CD4-positive, alpha-beta T cell treated with Interferon gamma for 1 hour (primary cell): ENCODE measurements at regions not wholly inside any gene's neighbourhood (a gene's known extent, or its start where the extent isn't known, plus 50 kb on each side); places are given as distances from the start of the nearest gene placed in this dataset.

ENCODE experiments used
- DNase-seq: peaks from one replicate; pipeline ENCODE4 v3.0.0-alpha.2; 2020

DNA sequence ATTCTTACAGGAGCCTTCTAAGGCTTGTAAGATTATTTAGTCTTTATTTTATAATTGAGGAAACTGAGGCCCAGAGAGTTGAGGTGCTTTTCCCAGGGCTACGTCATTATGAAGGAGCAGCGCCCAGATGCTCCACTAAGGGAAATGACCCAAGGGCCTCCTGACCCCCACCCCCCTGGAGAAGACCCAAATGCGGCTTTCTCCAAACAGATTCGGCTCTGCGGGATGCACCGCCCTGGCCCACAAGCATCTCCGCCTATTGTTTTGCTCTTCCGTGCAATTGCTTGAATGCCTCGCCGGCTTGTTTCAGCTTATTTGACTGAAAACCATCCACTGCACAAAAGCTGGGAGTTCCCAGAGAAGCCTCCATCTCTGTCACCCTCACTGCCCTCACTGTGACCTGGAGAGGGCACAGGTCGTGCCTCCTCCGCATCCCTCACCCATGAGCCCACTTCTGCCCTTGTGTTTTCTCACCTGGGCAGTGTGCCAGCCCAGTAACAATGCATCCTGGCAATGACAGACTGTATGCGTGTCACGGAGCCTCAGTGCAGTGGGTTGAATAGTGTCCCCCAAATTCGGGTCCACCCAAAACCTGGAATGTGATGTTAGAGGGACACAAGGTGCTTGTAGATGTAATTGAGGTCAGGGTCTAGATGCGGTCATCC lies 790.2 kb downstream of the TBC1D22A start:
- no peak for DNase-seq

DNA sequence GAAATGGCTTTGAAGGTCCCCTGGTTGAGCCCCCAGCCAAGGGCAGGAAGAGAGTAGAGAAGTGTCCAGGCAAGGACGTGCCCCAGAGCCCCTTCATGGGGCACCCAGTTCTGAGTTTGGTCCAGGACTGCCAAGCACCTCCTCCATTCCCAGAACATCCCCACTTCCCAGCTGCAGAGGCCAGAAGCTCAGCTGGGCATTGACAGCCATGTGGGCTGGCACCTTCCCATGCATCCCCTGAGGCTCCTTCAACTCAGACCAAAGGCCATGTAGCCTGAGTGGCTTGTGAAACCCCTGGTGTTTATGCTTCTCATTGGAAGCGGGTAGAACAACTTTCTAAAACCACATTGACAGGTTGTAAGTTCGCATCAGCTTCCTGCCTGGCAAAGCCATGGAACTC lies 789.6 kb downstream of the TBC1D22A start:
- DNase-seq, result no peak

GRCh38 chr22:47551431-47551775 lies 789.0 kb downstream of the TBC1D22A start:
- DNase-seq, result no peak

GRCh38 chr22:47550524-47551430 lies 788.3 kb downstream of the TBC1D22A start:
- no peak for DNase-seq

GRCh38 chr22:47549741-47550340 lies 787.4 kb downstream of the TBC1D22A start:
- DNase-seq, result no peak

- DNase-seq, result no peak
Observed at GRCh38 chr22:47548953-47549740, 786.7 kb downstream of the TBC1D22A start.

GRCh38 chr22:47547881-47548650 lies 785.6 kb downstream of the TBC1D22A start:
- no peak for DNase-seq

- no peak for DNase-seq
Observed at GRCh38 chr22:47547239-47547661, 784.8 kb downstream of the TBC1D22A start.

DNA sequence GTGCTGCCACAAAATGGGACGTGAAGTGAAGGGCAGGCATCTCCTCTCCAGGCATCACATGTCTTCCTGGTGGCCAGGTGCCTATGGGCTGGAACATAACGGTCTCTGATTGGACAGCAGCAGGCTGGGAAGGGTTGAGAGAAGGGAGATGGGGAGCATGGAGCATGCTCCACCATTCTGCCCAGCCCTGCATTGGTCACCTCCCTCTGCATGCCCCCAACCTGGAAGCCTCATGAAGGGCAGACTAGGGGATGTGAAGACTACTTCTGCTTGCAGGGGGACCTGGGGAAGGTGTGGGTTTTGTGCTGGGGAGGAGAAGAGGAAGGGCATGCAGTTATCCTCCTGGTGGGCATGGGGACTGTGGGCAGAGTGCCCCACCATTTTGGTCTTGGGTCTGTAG lies 782.2 kb downstream of the TBC1D22A start:
- no peak for DNase-seq

DNA sequence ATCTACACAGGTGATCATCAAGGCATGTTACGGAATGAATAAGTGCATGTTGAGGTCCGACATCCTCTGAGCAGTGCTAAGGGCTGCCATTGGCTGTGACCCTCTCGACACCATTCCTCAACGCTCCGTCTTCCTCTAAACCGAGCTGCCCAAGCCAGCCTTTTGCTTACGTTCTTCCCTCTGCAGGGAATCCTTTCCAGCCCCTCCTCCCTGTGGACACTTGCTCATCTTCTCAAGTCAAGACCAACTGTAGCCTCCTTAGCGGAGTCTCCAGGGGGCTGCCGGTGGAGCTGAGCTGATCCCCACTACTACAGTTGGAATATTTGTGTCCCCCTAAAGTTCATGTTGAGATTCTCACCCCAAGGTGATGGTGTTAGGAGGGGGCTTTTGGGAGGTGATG lies 781.0 kb downstream of the TBC1D22A start:
- no peak for DNase-seq

DNA sequence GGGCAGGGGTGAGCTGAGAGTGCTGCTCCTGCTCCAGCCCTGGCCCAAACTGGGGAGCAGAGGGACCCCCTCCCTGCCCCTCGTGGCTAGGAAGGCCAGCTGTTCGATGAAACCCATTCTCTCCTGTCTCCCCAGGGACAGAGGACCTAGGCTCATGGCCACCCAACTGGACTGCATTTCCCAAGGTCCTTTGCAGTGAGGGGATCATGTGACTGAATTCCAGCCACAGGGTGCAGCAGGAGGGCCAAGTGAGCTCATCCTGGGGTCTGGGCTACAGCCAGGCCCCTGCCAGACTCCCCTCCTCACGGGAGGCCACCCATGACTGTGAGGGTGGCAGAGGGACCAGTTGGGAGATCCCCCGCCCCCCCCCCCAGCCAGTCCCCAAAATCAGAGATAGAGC lies 777.6 kb downstream of the TBC1D22A start:
- no peak for DNase-seq

DNA sequence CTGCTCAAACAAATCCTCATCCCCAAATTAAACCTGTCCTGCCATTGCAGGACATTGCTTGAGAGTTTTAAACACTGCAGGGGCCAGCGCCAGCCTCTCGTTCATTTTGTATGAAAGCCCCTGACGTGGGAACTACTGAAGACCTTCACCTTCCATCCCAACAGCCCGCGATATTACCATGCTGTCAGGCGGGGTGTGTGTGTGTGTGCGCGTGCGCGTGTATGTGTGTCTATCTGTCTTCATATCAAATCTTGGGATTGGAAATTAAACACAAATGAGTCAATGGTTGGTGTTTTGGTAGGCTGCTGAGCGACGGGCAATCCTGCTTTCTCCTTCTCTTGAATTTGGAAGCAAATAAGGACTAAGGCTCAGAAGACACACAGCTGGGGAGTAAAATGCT lies 776.9 kb downstream of the TBC1D22A start:
- DNase-seq, result no peak

DNA sequence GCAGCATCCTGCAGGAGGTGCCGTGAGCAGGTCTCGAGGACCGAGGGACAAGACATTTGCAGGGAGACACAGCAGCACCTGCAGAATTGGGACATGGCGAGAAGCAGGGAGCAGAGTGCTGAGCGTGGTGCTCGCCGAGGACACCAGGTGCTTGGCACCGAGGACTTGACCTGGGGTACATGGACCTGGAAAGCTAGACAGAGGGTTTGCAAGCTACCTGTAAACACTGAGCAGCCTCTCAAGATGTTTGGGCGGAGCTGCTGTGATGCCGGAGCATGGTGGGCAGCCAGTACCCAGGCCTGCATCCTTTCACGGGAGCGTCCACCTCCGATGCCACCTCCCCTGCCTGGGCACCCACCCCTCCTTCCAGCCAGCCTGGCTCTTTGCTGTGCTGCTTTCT lies 773.2 kb downstream of the TBC1D22A start:
- DNase-seq, result no peak

GRCh38 chr22:47534804-47535410 lies 772.5 kb downstream of the TBC1D22A start:
- DNase-seq, result no peak

DNA sequence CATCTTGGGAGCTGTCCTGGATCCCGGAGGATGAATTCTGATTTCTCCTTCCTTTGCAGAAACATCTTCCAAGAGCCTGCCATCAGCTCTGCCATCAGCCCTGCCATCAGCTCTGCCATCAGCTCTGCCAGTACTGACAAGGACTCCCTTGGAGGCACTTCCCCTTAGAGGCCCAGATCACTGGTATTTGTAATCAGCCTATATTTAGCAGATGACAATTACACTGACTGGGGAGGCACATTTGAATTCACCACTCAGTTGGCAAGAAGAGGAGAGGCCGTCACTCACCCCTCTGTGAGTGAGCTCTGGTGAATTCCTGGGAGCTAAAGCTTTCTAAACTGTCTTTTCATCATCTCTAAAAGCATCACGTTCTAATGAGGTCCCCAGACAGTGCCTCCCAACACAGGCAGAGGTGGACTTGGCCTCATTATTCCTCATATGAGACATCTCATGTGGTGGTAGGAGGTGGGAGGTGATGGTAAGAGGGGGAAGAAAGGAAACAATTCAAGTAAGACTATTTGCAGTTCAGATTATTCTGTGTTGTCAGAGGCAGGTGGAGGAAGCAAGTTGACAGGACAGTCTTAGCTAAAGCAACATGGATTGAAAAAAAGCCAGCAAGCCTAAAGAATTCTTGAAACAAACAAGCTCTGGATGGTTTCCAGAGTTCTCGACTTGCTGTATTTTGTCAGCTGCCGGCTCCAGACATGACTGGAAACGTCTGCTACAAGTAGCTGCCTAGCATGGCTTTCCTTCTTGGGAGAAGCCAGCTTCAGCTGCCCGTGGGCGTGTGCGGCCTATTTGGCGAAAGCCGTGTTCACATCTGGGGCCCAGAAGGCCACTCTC lies 771.7 kb downstream of the TBC1D22A start:
- DNase-seq, result no peak

DNA sequence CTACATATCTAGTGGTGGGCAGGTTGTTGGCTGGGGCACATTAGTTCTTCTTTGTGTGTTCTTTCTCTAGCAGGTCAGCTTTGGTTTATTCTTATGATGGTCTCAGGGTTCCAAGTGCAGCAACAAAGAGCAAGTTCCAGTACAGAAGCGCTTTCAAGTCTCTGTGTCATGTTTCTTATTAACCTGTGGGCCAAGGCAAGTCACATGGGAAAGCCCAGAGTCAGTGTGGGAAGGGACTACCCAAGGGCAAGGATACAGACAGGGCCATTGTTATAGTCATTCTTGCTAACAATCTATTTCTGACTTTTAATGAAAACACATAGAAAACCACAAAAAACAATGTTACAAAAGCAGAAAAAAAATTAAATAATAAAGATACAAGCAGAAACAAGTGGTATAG lies 754.6 kb downstream of the TBC1D22A start:
- DNase-seq, result no peak

GRCh38 chr22:47515384-47516125 lies 753.1 kb downstream of the TBC1D22A start:
- DNase-seq, result no peak

DNA sequence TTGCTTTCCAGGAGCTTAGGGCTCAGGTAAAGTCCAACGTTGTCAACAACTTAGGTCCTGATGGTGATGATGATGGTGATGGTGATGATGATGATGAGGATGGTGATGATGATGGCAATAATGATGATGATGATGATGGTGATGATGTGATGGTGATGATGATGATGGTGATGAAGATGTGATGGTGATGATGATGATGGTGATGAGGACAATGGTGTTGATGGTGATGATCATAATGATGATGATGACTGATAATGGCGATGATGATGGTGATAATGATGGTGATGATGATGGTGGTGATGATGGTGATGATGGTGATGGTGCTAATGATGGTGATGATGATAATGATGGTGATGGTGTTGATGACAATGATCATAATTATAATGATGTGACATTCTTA lies 750.2 kb downstream of the TBC1D22A start:
- DNase-seq, result no peak

DNA sequence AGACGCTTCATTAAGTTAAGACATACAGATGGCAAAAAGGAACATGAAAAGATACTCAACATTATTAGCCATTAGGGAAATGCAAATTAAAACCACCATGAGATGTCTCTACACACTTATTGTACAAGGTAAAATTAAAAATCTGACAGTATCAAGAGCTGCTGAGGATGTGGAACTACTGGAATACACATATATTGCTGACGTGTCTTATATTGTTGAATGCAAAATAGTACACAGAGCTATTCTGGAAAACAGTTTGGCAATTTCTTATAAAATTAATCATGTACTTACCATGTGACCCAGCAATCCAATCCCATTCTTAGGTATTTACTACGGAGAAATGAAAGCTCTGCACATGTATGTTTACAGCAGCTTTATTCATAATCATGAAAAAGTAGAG lies 742.5 kb downstream of the TBC1D22A start:
- DNase-seq, result no peak

DNA sequence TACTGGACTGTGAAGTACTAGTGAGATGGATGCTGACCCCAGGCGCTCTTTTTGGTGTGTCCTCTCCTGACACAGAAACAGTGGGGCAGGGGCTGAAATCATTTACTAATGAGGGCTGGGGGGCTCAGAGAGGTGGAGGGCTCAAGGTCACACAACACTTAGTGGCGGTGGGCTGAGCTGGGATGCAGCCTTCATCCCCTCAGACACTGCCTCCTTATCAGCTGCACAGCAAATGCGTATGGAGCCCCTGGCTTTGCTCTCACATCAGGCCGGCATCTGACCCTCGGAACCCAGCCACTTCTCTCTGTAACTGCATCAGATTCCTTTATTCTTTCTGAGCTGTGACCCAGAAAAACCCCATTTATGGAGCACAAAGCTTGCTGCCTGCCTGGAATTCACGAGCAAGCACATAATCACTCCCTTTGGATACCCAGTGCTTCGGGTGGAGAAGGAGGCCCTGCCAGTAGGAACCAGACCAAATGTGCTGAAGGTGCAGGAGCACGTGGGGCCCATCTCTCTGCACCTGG lies 736.6 kb downstream of the TBC1D22A start:
- DNase-seq, result no peak
